ENCODE measurements at regions not wholly inside any gene's neighbourhood (a gene's known extent, or its start where the extent isn't known, plus 50 kb on each side); places are given as distances from the start of the nearest gene placed in this dataset.

DNA sequence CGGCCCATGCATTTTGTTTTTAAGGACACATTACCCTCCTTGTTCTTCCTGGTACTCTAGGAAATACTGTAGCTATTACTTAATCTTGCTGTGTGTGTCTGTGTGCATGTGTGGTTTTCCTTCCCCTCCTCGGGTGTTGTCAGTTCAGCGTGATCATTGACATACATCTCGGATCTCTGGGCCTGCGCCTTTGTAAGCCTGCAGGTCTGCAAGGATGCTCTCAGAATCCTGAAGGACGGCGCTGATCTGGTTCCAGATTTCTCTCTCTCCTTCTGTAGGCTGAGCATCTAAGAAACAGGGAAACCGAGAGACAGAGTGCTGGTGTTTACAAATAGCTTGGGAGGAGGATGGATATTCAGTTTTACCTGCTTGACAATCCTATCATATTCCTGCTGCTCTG is 100.2 kb downstream of the CYRIA start:
- no peak for DNase-seq (ENCODE audit: extremely low read depth in 1 of 2, low read depth in 1 of 2)

DNA sequence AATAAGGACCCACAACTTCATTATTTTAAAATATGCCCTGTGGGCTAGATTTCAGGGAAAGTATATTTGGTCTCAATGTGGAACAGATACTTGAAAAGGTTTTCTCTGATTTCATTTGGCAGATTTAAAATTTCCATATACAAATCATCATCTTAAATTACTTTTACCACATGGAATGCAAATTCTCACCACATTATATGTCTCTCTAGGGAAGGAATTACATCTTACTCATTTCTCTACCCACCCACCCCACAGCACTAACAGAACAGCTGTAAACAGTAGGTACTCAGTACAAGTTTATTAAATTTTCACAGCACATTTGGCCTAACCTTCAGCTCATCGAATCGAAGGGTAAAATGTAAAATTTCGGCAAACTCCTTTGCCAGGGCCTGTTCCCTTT is 104.0 kb downstream of the CYRIA start:
- DNase-seq (ENCODE audit: extremely low read depth in 1 of 2, low read depth in 1 of 2) = no peak

DNA sequence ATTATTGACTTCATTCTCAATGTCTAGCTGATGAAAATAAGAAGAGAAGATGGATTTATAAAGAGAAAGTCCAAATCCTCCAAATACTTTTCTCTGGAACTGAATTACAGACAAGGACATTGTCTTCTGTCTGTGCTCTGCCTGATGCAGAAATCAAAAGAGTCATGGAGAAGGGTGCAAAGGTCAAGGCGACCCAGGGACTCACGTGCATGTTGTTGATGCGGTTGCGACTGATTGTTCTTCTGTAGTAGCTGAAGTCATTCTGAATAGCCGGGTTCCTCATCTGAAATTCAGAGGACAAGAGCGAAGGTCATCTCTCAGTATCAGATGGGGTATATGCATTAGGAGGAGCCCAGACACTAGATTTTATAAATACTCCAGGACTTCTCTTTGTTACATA is 104.4 kb downstream of the CYRIA start:
- DNase-seq (ENCODE audit: extremely low read depth in 1 of 2, low read depth in 1 of 2) = no peak

DNA sequence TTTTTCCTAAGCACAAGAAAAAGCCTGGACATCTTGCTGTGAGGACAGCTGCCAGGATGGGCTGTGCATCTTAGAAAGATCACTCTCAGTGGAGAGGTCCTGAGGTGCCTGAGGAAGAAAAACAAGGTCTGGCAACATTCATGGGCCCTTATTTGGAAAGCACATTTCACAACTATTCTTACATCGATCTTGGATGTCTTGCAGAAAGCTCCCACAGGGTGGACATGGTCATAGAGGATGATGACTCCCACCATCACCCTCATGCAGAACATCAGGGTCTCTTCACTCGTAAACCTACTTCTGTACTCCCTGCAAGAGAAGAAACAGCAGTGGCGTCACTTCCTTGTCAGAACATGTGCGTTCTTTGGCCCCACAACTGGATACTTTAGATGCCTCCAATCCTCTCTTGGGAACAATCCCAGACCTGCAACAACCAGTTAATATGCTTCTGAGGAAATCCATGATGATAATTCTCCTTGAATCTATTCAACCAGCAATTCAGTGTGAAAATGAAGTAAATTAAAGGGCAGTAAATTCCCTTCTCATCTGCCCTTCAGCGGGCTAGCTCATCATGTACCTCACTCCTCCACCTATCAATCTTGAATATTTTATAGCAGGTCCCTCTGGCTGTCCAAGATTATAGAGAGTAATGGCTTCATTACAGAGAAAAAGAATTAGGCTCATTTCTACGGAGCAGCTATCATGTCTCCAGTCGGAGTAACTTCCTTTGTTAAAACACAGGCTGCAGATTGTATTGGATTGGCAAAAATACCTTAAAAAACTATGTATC is 106.2 kb downstream of the CYRIA start:
- DNase-seq (ENCODE audit: extremely low read depth in 1 of 2, low read depth in 1 of 2) = no peak

DNA sequence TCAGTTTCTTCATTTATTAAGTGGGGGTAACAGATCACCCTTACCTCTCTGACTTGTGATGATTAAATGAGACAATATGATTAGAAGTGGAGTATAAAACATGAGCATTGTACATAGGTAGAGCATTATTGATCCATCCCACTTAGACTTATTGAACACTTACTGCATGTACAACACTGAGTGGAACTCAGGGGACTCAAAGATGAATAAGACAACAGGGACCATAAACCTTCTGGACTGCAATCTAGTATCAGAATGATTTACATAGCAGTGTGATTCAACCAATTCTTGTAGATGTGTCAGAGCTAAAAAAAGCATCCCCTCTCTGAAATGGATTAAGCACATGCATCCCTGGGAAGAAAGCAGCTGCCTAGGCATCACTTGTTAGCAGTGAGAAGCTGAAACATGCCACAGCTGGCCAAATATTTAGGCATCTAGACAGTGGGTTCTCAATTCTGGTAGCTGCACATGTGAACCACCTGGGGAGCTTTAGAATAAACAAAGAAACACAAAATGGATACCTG is 111.5 kb downstream of the CYRIA start:
- DNase-seq (ENCODE audit: extremely low read depth in 1 of 2, low read depth in 1 of 2) = no peak

DNA sequence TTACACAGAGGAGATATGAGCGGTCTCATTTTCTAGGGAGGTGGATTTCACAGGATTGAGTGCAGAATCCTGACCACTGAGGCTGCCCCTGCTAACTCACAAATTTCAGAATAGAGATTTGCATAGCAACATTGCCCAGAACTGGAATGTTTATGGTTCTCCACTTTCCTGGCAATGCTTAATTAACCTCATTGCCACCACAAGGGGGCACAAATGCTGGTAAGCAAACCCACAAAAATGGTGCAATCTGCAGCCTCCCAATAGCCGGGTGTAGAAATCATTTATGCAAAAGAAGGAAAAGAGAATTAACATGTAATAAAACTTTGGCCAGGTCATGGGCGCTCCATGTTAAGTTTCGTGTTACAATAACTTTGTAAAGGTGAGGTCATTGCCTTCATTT is 112.4 kb downstream of the CYRIA start:
- DNase-seq (ENCODE audit: extremely low read depth in 1 of 2, low read depth in 1 of 2) = no peak

DNA sequence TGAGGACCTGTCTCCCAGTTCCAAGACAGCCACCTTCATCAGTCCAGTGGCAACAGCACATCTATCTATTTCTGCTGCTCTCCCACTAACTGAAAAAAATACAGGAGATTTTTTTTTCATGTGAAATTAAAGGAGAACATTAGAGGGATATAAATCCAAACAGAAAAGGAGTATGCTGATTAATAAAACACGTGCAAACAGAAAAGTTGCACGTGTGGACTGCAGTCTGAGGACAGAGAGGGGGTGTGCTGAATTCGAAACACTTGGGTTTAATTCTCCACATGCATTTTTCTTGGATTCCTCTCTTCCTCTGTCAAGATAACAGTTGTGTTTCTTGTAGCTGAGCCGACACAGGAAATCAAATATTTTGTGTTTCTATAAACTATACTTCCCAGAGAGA is 113.4 kb downstream of the CYRIA start:
- no peak for DNase-seq (ENCODE audit: extremely low read depth in 1 of 2, low read depth in 1 of 2)

DNA sequence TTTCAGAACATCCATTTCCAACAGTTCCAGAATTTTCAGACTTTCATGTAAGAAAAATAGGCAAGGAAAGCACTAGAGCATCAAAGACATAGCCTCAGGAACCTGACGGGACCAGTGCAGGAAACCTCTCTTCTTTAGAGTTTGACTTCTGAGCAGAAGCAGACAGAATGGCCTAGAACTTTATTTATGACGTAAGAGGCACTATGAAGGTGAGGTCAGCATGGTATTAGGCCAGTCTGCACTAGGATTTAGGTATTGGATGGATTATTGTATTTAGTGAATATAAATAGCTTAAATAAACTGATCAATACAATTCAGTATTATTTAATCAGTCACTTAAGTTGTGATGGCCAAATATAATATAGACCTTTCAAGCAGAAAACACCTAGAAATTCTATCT is 117.6 kb downstream of the CYRIA start:
- DNase-seq (ENCODE audit: extremely low read depth in 1 of 2, low read depth in 1 of 2) = no peak

DNA sequence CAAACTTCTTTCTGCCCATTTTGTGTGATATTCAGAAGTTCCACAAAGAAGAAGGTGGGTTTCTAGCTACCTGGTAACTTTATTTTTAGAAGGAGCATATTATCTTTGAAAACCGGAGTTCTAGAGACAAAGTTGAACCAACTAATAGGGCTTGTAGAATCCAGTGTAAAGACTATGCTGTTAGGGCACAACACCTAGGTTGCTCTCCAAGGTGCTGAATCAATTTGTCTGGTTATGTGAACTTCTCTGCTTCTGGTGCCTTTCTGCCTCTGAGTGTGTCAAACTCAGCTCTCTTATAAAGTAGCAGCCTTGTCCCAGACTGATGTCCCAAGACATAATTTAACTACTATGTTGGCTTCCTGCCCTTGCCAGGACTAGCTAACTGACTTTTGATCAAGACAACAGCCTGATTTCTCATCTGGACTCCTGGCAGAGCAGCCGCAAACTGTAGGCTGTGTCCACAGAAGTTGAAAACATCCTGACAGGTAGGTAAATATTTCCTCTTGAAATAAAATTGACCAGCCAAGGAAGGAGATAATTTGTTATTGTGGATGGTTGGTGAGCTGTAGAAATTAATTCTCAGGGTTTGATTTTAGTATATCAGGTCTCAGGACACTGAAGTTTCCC is 119.4 kb downstream of the CYRIA start:
- no peak for DNase-seq (ENCODE audit: extremely low read depth in 1 of 2, low read depth in 1 of 2)

DNA sequence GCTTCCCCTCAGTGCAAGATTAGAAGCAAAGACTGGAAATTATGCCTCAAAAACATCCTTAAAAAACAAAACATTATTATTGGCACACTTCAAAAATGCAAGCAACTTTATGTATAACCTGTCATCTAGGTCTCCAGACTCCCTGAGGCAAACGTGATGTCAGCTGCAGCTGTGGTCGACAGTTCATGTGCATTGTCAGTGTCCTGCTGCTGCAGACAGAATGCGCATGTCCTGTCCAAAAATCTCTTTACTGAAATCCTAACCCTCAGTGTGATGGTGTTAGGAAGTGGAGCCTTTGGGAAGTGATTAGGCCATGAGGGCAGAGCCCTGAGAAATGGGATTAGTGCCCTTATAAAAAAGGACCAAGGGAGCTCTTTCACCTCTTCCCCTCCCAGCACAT is 126.9 kb downstream of the CYRIA start:
- no peak for DNase-seq (ENCODE audit: extremely low read depth in 1 of 2, low read depth in 1 of 2)

DNA sequence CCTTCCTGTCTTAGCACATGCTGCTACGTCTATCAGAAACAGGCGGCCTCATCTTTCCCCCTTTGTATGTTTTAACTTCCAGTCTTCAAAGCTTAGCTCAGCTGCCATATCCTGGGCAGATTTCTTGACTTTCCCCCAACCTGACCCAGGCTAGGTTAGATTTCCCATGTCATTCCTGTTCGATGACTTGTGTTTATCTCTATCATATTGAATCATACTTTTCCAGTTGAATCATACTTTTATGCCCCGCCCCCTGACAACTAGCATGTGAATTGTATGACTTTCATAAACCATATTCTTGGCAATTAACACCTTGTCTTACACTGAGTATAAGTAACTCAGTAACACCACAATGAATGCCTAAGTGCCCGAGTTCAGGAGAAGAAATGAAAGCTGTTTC is 128.3 kb downstream of the CYRIA start:
- DNase-seq (ENCODE audit: extremely low read depth in 1 of 2, low read depth in 1 of 2) = no peak

DNA sequence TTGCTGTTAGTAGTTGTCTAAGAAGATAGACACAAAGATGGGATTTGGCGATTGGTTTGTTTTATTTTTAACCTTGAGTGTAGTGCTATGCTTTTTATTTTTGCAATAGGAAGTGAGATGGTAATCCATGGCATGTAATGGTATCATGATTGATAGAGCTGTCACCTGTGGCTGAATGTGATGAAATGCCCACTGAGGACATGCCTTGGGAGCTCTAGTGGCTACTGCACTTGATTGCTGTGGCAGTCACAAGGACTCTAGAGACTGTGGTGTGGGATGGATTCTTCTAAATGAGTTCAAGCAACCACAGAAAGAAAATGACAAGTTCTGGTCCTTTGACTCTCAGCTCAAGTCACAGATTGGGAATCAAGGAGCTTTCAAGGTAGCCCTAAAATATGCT is 139.4 kb downstream of the CYRIA start:
- DNase-seq (ENCODE audit: extremely low read depth in 1 of 2, low read depth in 1 of 2) = no peak

DNA sequence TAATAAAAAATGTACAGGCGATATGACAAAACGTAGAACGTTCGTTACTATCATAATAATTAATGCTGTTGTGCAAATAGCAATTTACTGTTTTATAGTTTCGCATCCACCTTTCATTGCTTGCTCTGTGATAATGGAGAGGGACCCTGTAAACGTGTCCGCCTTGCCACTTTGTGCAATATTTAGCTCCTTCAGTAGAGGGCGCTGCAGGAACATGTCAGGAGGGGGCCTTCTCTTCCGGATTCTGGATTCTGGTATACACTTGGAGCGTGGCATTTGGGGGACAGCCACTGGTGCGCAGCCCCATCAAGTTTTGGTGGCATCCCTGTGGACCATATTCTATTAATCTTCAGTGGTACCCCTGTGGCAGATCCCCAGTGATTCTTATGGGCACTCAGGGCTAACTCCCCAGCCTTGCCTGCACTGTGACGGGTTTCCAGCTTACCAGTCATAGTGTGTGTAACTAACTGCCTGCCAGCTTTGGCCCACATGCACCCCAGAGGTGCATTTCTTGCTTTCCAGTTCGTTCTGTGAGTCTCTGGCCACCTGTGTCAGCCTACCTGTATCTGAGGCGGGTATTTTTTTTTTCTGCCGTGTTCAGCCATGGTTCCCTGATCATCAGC is 140.3 kb downstream of the CYRIA start:
- no peak for DNase-seq (ENCODE audit: extremely low read depth in 1 of 2, low read depth in 1 of 2)

DNA sequence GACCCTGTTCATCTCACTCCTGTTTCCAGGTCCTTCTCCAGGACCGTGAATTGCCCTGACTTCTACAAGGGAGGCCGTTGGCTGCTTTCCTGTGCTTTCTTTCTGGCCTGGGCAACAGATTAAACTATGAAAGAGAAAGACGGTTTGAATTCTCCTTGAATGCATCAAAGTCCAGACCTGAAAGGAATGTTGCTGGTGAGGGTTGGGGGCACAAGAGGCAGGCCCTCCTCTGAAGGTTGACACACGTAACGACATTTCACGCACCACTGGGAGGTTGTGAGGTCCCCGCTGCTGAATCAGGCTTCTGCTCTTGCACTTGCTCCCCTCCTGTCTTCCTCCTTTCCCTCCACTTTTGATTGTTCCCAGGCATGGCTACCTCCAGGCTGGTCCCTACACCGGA is 141.9 kb downstream of the CYRIA start:
- no peak for DNase-seq (ENCODE audit: extremely low read depth in 1 of 2, low read depth in 1 of 2)

DNA sequence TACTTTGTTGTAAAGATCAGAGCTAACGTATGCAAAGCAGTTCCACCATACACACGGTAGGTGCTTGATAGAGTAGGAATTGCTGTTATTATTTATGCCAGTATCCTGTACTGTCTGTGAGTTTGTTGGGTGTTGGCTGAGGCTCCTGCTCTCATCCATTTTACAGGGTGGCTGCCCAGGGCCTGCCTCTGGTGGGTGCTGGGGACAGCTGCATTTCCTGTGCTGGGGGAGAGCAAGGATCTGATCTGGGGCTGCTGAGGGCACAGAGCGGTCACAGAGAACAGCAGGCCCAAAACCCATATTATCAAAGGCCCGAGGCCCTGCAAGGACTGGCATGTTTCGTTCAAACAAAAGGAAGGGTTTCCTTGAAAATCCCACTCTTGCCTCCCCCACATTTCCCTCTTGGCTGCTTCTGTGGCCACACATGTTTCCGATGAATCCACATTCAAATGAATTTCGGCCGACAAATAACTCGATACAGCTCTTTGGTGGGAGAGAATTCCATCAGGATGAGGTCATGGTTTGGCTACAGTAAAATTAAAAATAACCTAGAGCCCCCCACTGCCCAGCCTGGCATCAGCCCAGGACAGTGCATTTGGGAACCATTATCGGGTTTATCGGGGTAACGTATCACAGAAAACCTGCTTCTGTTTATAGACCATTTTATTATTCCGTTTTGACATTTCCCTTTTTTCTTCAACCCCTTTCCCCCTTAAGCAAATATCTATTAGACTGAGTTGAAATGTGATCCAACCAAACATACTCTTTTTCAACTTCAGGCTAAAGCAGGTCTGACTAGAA is 143.4 kb downstream of the CYRIA start:
- DNase-seq (ENCODE audit: extremely low read depth in 1 of 2, low read depth in 1 of 2) = no peak

DNA sequence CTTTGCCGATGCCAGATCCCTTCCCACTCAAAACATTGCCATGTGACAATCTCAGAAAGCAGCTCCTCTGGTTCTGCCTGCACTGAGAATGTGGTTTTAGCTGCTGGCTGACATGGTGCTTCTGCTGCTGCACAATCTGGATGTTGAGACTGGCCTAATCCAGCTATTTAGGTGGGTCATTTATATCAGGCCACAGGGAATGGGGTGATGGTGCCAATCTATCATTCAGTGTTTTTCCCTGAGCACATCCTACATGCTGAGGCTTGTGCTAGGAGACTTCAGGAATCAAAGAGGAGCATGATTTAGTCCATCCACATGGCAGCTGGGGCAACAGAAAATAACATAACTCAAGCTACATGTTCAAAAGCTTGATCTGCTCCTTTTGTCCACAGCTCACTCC is 144.7 kb downstream of the CYRIA start:
- no peak for DNase-seq (ENCODE audit: extremely low read depth in 1 of 2, low read depth in 1 of 2)

DNA sequence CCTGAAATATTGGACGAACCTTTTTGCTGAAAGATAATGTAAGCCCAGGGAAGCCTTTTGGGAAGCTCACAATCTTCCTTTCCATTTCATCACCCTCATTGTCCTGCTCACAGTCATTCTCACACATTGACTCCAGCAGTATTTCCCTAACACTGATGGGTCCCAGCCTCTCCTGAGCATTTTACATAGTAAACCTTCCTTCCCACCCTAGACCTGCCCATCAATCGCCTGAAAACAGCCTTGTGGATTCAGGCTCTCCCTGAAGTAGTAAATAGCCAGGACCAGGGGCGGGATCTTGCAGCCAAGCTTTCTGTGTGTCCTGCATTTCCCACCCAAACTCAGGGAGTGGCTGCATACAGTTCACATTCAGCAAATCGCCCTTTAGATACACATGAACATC is 149.9 kb downstream of the CYRIA start:
- DNase-seq (ENCODE audit: extremely low read depth in 1 of 2, low read depth in 1 of 2) = no peak

DNA sequence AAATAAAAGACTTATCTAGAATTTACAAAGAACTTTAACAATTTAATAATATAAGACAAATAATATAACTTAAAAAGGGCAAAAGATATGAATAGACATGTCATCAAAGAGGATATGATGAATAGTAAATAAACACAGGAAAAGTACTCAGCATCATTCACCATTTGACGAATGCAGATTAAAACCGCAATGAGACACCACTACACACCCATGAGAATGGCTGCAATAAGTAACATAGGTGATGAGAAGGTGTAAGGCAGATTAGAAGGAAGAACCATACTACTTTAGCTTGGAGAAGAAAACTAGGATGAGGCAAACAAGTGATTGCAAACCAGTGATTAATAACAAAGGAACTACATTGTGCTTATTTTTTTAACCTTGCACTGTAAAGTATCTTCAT is 152.0 kb downstream of the CYRIA start:
- DNase-seq (ENCODE audit: extremely low read depth in 1 of 2, low read depth in 1 of 2) = no peak

DNA sequence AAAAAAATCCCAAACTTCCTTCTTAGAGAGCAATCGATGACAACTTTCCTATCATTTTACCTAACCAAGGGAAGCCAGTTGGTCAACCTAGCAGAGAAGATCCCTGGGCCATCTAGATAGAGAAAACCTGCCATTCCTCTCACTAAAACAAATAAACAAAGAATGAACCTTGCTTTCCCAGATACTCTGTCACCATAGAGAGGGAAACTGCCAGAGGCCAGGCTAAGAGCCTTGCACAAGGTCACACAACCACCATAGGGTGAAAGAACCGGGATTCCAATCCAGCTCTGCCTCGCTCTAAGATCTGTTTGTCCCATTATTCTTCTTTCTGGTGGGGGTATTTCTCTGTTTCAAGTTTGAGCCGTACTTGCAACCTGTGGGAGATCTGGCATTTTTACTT is 154.6 kb downstream of the CYRIA start:
- DNase-seq (ENCODE audit: extremely low read depth in 1 of 2, low read depth in 1 of 2) = no peak

DNA sequence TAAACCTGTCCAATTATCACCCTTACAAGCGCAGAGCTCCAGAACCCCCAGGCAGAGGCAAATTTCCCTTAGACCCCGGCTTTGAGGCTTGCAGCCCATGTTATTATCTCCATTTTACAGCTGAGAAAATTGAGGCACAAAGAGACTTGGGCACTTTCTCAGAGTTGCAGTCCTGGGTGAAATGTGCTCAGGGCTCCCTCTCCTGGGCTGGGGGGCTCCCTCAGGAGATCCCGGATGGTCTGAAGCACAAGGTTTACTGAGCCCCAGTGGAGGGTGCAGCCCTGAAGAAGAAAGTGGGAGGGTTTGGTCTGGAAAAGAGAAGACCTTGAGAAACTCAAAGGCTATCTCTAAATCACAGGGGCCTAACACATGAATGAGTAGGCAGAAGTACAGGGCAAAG is 156.6 kb downstream of the CYRIA start:
- DNase-seq (ENCODE audit: extremely low read depth in 1 of 2, low read depth in 1 of 2) = no peak

DNA sequence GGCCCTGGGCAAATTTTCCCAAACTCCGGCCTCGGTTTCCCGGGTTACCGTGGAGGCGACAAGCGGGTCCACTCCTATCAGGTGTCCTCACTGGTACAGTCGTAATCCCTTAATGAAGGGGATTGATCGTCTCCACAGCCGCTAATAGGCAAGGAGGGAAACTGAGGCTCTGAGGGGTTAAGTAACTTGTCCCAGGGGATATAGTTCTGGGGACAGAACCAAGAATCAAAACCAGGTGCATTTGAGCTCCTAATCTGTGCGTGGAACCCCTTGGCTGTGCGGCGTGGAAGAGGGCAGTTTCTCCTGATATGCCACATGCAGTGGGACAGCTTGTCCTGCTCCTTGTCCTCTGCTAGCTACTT is 157.2 kb downstream of the CYRIA start:
- DNase-seq (ENCODE audit: extremely low read depth in 1 of 2, low read depth in 1 of 2) = no peak

Measured in stimulated activated CD8-positive, alpha-beta memory T cell treated with anti-CD3 and anti-CD28 coated beads, Interleukin-7, amount 100 ng/mL, for 48 hours (primary cell).